ENCODE measurements at regions not wholly inside any gene's neighbourhood (a gene's known extent, or its start where the extent isn't known, plus 50 kb on each side); places are given as distances from the start of the nearest gene placed in this dataset.
"Not testable (repeated sequence)": the region's sequence is repeated elsewhere in the genome, so short reads cannot be mapped to it uniquely, and the experiment has no call there.

GRCh38 chr2:242044313-242044590, 174.7 kb downstream of the RTP5 start:
- ATAC-seq = no peak
- no peak for TF ChIP-seq CTCF (IDR thresholded peaks at IDR 0.05)
- WGBS, 2 donors (ENCODE audit: low coverage in 1 of 2) = 73% methylated on average over 3 of the region's 4 CpGs; no CpG with 5 or more reads in 1 of the 2 donors
- H3K9me3 ChIP-seq = no peaks in the 10 kb centered on the region
- H3K36me3 ChIP-seq = no peaks in the 10 kb centered on the region
- H3K27ac ChIP-seq = no peak overlapping the region
- peaks cover 85% of the 10 kb centered on the region for H3K27me3 ChIP-seq
- H3K4me3 ChIP-seq = no peak overlapping the region
- H3K4me1 ChIP-seq = no peaks in the 10 kb centered on the region

GRCh38 chr2:242045596-242046144, 176.1 kb downstream of the RTP5 start:
- H3K4me1 ChIP-seq, H3K4me3 ChIP-seq, H3K36me3 ChIP-seq, H3K9me3 ChIP-seq, ATAC-seq, H3K27ac ChIP-seq: not testable (repeated sequence)
- WGBS, 2 donors (ENCODE audit: low coverage in 1 of 2) = 85% methylated on average over 4 to 10 of the region's 25 CpGs
- peaks cover 75% of the 10 kb centered on the region for H3K27me3 ChIP-seq

- Histone ChIP-seq H3K27ac (no peak overlapping the region), H3K4me3 (no peak overlapping the region), H3K36me3 (no peaks in the 10 kb centered on the region), H3K9me3 (no peaks in the 10 kb centered on the region), H3K4me1 (no peaks in the 10 kb centered on the region), H3K27me3 (peaks cover 68% of the 10 kb centered on the region)
- ATAC-seq = no peak
- TF ChIP-seq EP300 (IDR thresholded peaks at IDR 0.05) (no peak), POLR2A (IDR thresholded peaks at IDR 0.05) (no peak), POLR2AphosphoS5 (IDR thresholded peaks at IDR 0.05) (no peak), CTCF (IDR thresholded peaks at IDR 0.05) (no peak)
- WGBS, 2 donors (ENCODE audit: low coverage in 1 of 2) = 73 to 83% methylated on average over 3 to 6 of the region's 38 CpGs
Observed at GRCh38 chr2:242046206-242046826, 176.8 kb downstream of the RTP5 start.

- Histone ChIP-seq H3K27ac (no peak overlapping the region), H3K27me3 (peaks cover 61% of the 10 kb centered on the region), H3K9me3 (no peaks in the 10 kb centered on the region), H3K4me1 (no peaks in the 10 kb centered on the region), H3K36me3 (no peaks in the 10 kb centered on the region), H3K4me3 (no peak overlapping the region)
- TF ChIP-seq POLR2AphosphoS5 (IDR thresholded peaks at IDR 0.05) (no peak), POLR2A (IDR thresholded peaks at IDR 0.05) (no peak), EP300 (IDR thresholded peaks at IDR 0.05) (no peak), CTCF (IDR thresholded peaks at IDR 0.05) (no peak)
- 74 to 84% methylated on average over 6 to 12 of the region's 12 CpGs for WGBS, 2 donors (ENCODE audit: low coverage in 1 of 2)
- ATAC-seq = no peak
Observed at GRCh38 chr2:242047963-242048362, 178.4 kb downstream of the RTP5 start.

- TF ChIP-seq CTCF (IDR thresholded peaks at IDR 0.05) (no peak), EP300 (IDR thresholded peaks at IDR 0.05) (no peak), POLR2AphosphoS5 (IDR thresholded peaks at IDR 0.05) (no peak), POLR2A (IDR thresholded peaks at IDR 0.05) (no peak)
- no peaks in the 10 kb centered on the region for H3K9me3 ChIP-seq
- WGBS, 2 donors (ENCODE audit: low coverage in 1 of 2) = 79 to 86% methylated on average over 2 of the region's 2 CpGs
- peaks cover 55% of the 10 kb centered on the region for H3K27me3 ChIP-seq
- no peaks in the 10 kb centered on the region for H3K36me3 ChIP-seq
- H3K4me3 ChIP-seq = no peak overlapping the region
- ATAC-seq = no peak
- no peak overlapping the region for H3K27ac ChIP-seq
- H3K4me1 ChIP-seq = no peaks in the 10 kb centered on the region
Observed at GRCh38 chr2:242048479-242048878, 178.9 kb downstream of the RTP5 start.

GRCh38 chr2:242049492-242049891, 180.0 kb downstream of the RTP5 start:
- not testable (repeated sequence) for ATAC-seq, H3K4me1 ChIP-seq, H3K27ac ChIP-seq, H3K4me3 ChIP-seq, H3K9me3 ChIP-seq, H3K36me3 ChIP-seq
- peaks cover 52% of the 10 kb centered on the region for H3K27me3 ChIP-seq
- WGBS, 2 donors (ENCODE audit: low coverage in 1 of 2) = 85 to 94% methylated on average over 3 to 6 of the region's 7 CpGs

Data from gastroesophageal sphincter (tissue), 4 donors.